ENCODE measurements at regions not wholly inside any gene's neighbourhood (a gene's known extent, or its start where the extent isn't known, plus 50 kb on each side); places are given as distances from the start of the nearest gene placed in this dataset.
"Not testable (repeated sequence)": the region's sequence is repeated elsewhere in the genome, so short reads cannot be mapped to it uniquely, and the experiment has no call there.

DNA sequence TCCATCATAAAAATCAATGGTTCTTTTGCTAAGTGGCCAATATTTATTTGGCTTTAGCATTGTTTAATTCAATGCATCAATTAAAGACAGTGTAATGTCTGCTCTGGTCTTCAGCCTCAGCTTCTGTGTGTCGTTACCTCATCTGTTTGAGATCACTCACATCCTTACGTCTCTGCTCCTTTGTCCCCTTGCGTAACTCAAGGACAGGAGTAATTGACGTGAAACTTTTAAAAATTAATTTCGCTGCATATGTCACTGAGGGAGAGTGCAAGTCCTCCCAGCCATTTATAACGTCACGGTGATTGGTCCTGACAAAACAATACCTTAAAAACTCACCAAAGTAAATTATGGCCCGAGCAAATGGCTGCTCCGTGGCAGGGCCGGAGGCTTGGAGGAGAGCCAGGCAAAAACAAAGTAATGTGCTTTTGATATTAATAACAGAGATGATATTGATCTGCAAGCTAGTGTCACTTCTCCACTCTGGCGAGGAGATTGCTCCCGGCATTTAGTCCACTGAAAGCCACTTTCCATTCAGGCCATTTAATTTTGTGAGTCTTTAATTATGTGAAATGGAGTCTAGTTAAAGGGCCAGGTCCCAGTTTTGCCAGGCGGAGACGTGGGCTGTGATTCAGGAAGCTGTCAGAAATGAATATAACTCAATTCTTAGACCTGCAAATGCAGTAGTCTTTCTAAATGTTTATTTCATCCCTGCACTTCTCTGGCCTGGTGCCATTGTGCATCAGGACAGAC, 150.9 kb upstream of the POU3F1 start:
- no peak for TF ChIP-seq JUND (IDR thresholded peaks at IDR 0.05; ENCODE audit: low read depth)
- DNase-seq (ENCODE audit: low read depth in 1 of 2, low spot score in 1 of 2), result no peak
- in situ Hi-C loops (cut with HindIII; ENCODE audit: low pct_unique_long_range_greater_than_20kb, low sequenced_read_pairs), result no loop called here

DNA sequence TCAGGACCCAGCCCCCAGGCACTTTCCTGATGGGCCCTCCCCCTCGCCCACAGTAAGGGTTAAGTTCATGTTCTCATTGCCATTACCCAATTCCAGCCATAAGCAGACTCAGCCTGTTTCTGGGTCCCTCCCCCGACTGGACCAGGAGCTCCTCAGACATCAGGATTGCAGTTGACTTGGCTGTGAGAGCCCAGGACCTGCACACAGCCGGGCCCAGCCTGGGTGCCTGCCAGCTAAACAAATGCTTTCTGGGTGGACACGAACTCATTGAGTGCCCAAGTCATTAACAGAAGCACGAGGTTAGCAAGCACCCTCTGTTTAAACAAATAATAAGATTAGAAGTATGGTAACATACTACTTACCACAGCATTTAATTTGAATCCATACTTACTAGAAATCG, 147.9 kb upstream of the POU3F1 start:
- in situ Hi-C loops (cut with HindIII; ENCODE audit: low pct_unique_long_range_greater_than_20kb, low sequenced_read_pairs), result no loop called here
- TF ChIP-seq JUND (IDR thresholded peaks at IDR 0.05; ENCODE audit: low read depth), result no peak
- no peak for DNase-seq (ENCODE audit: low read depth in 1 of 2, low spot score in 1 of 2)

GRCh38 chr1:38193040-38193439, 146.4 kb upstream of the POU3F1 start:
- in situ Hi-C loops (cut with HindIII; ENCODE audit: low pct_unique_long_range_greater_than_20kb, low sequenced_read_pairs), result no loop called here
- no peak for TF ChIP-seq JUND (IDR thresholded peaks at IDR 0.05; ENCODE audit: low read depth)
- DNase-seq (ENCODE audit: low read depth in 1 of 2, low spot score in 1 of 2), result no peak

GRCh38 chr1:38191461-38191860, 144.9 kb upstream of the POU3F1 start:
- TF ChIP-seq JUND (IDR thresholded peaks at IDR 0.05; ENCODE audit: low read depth), result no peak
- DNase-seq (ENCODE audit: low read depth in 1 of 2, low spot score in 1 of 2), result no peak
- in situ Hi-C loops (cut with HindIII; ENCODE audit: low pct_unique_long_range_greater_than_20kb, low sequenced_read_pairs), result no loop called here

DNA sequence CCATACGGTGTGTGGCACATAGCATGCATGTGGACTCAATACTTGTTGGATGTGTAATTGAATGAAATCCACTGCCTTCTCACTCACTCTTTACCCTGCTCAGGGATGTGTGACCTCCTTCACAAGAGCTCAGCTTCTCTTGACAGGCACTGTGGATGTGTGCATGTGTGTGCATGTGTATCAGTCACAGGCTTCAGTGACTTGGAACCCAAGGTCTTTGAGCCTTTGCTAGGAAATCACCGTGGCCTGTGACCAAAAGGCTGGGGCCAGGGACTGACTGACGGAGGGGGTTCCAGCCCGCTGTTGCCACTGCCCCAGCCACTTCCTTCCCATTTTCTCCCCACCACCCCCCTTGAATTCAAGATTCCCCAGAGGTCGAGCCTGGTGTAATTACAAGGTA, 144.4 kb upstream of the POU3F1 start:
- DNase-seq (ENCODE audit: low read depth in 1 of 2, low spot score in 1 of 2), result no peak
- no peak for TF ChIP-seq JUND (IDR thresholded peaks at IDR 0.05; ENCODE audit: low read depth)
- in situ Hi-C loops (cut with HindIII; ENCODE audit: low pct_unique_long_range_greater_than_20kb, low sequenced_read_pairs), result no loop called here

GRCh38 chr1:38187552-38187951, 141.0 kb upstream of the POU3F1 start:
- DNase-seq (ENCODE audit: low read depth in 1 of 2, low spot score in 1 of 2), result no peak
- TF ChIP-seq JUND (IDR thresholded peaks at IDR 0.05; ENCODE audit: low read depth), result no peak
- in situ Hi-C loops (cut with HindIII; ENCODE audit: low pct_unique_long_range_greater_than_20kb, low sequenced_read_pairs), result no loop called here

- no peak for TF ChIP-seq JUND (IDR thresholded peaks at IDR 0.05; ENCODE audit: low read depth)
- DNase-seq (ENCODE audit: low read depth in 1 of 2, low spot score in 1 of 2), result no peak
- in situ Hi-C loops (cut with HindIII; ENCODE audit: low pct_unique_long_range_greater_than_20kb, low sequenced_read_pairs), result no loop called here
Observed at GRCh38 chr1:38186566-38186965, 140.0 kb upstream of the POU3F1 start.

DNA sequence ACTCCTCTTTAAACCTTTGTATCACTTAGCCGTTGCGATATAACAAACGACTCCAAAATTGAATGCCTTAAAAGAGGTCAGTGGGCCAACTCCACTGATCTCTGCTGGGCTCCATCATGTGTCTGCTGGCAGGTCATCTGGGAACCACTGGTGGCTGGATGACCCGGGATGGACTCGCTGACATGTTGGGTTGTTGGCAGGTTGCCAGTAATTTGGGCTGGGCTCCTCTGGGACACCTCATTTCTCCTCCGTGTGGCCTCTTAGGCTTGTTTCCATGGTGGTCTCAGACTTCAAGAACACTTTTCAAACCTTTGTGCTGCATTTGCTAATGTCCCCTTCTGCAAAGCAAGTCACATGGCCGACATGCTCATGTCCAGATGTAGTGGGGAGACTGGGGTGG, 139.3 kb upstream of the POU3F1 start:
- TF ChIP-seq JUND (IDR thresholded peaks at IDR 0.05; ENCODE audit: low read depth), result no peak
- in situ Hi-C loops (cut with HindIII; ENCODE audit: low pct_unique_long_range_greater_than_20kb, low sequenced_read_pairs), result no loop called here
- no peak for DNase-seq (ENCODE audit: low read depth in 1 of 2, low spot score in 1 of 2)

DNA sequence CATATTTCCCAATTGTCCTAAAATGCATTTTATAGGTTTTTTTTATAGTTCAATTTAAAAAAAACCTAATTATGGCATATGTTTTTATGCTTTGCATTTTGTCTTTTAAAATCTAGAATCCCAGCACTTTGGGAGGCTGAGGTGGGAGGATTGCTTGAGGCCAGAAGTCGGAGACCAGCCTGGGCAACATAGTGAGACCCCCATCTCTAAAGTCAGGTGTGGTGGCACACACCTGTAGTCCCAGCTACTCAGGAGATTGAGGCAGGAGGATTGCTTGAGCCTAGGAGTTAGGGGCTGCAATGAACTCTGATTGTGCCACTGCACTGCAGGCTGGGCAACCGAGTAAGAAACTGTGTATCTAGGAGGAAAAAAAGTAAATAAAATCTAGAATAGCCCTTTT, 137.2 kb upstream of the POU3F1 start:
- no peak for DNase-seq (ENCODE audit: low read depth in 1 of 2, low spot score in 1 of 2)

DNA sequence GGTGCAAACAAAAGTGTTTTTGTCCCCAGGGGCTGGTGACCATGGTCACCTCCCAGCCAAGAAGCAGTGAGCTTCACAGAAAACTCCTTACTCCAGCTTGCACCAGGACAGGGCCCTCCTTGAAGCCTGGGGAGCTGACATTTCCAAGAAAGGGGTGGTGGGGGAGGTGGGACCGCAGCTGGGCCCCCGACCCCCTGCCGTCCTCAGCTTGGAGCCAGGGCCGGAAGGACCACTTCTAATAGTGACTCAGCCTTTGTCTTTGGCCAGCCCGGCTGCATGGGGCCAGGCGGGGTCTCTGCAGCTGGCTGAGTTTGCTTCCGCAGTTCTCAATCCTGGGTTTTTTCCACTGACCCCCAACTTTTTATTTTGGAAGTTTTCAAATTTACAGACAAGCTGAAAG, 136.5 kb upstream of the POU3F1 start:
- in situ Hi-C loops (cut with HindIII; ENCODE audit: low pct_unique_long_range_greater_than_20kb, low sequenced_read_pairs), result no loop called here
- DNase-seq (ENCODE audit: low read depth in 1 of 2, low spot score in 1 of 2), result no peak
- no peak for TF ChIP-seq JUND (IDR thresholded peaks at IDR 0.05; ENCODE audit: low read depth)

More for the DNA sequence above, 137.2 kb upstream of the POU3F1 start:
- in situ Hi-C loops (cut with HindIII; ENCODE audit: low pct_unique_long_range_greater_than_20kb, low sequenced_read_pairs), result no loop called here
- no peak for TF ChIP-seq JUND (IDR thresholded peaks at IDR 0.05; ENCODE audit: low read depth)

- in situ Hi-C loops (cut with HindIII; ENCODE audit: low pct_unique_long_range_greater_than_20kb, low sequenced_read_pairs); DNase-seq (ENCODE audit: low read depth in 1 of 2, low spot score in 1 of 2): not testable (repeated sequence)
Observed at GRCh38 chr1:38180388-38180787, 133.8 kb upstream of the POU3F1 start.

- DNase-seq (ENCODE audit: low read depth in 1 of 2, low spot score in 1 of 2), result no peak
- in situ Hi-C loops (cut with HindIII; ENCODE audit: low pct_unique_long_range_greater_than_20kb, low sequenced_read_pairs), result no loop called here
- TF ChIP-seq JUND (IDR thresholded peaks at IDR 0.05; ENCODE audit: low read depth), result no peak
Observed at GRCh38 chr1:38179483-38179882, 132.9 kb upstream of the POU3F1 start.

DNA sequence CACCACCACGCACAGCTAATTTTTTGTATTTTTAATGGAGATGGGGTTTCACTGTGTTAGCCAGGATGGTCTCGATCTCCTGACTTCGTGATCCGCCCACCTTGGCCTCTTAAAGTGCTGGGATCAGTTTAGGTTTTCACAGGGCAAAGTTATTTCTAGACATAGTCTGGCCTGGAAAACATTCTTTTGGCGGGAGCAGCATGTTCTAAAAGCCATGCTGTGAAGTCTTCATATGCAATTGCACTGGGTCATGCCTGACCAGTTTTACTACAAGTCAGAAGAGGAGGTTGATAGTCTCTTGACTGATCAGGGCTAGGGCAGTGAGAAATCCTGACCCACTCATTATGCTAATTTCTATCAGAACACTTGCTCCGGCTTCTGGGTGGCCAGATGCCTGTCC, 131.6 kb upstream of the POU3F1 start:
- in situ Hi-C loops (cut with HindIII; ENCODE audit: low pct_unique_long_range_greater_than_20kb, low sequenced_read_pairs), result no loop called here
- no peak for DNase-seq (ENCODE audit: low read depth in 1 of 2, low spot score in 1 of 2)
- no peak for TF ChIP-seq JUND (IDR thresholded peaks at IDR 0.05; ENCODE audit: low read depth)

DNA sequence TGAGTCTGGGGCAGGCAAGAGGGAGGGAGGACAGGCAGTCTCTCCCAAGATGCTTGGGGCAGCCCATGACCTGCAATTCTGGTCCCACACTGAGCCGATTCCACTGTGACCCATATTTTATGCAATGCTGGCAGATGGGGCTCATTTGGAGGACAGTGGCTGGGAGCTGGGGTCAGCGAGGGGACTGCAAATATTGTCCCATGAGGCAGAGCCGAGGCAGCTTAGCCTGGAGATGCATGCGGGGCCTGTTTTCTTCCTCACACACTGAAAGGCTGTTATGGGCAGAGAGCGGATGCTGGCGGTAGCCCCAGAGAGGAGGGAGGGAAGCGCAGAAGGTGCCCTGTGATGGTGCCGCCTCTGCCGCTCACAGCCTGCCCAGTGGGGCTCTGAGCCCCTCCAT, 128.5 kb upstream of the POU3F1 start:
- in situ Hi-C loops (cut with HindIII; ENCODE audit: low pct_unique_long_range_greater_than_20kb, low sequenced_read_pairs), result no loop called here
- no peak for DNase-seq (ENCODE audit: low read depth in 1 of 2, low spot score in 1 of 2)
- no peak for TF ChIP-seq JUND (IDR thresholded peaks at IDR 0.05; ENCODE audit: low read depth)
